GM21737 (cell line): ENCODE measurements at regions not wholly inside any gene's neighbourhood (a gene's known extent, or its start where the extent isn't known, plus 50 kb on each side); places are given as distances from the start of the nearest gene placed in this dataset.

Source experiments
- ATAC-seq: cut with Tn5 transposase; IDR thresholded peaks from one replicate; pipeline ENCODE4 v1.9.1; 2021; ENCODE audit warnings: mild to moderate bottlenecking, moderate library complexity; ENCODE audit not compliant: unreplicated experiment

DNA sequence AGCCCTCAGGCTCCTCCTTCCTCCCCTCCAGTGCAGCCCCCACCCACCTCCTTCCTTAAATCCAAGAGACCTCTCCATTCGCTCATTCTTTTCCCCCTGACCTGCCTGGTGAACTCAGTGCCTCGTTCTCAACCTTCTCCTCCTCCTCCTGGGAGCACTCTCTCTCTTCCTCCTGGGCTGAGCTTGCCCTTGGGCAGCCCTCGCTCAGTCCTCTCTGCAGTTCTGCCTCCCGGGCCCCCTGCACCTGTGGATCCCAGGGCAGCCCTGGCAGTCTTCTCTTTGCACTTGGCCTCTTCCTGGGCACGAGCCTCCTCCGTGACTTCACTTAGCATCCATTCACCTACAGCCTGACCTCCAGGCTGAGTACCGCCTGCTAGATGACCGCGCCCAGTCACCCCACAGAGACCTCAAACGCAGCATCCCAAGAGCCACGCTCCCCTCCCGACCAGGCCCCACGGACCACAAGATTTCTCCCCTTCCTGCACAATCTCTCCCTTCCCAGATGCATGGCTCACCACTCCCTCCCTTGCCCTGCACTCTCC lies 58.9 kb upstream of the ID2 start:
- no peak for ATAC-seq

DNA sequence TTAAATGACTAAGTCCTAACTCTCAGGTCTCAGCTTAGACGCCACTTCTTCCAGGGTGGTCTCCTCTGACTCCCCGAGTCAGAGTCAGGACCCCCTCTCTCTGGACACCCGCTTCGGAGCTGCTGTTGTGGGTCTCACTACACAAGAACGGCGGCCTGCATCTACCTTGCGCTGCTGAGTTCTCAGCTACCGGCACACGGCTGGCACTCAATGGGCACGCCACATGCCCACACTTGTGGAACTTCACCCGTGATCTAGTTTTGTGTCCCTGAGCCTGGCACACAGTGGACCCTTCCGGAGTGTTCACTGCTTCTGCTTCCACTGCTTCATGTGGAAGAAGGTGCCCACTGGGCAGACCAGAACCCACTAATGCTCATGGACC lies 58.3 kb upstream of the ID2 start:
- no peak for ATAC-seq

DNA sequence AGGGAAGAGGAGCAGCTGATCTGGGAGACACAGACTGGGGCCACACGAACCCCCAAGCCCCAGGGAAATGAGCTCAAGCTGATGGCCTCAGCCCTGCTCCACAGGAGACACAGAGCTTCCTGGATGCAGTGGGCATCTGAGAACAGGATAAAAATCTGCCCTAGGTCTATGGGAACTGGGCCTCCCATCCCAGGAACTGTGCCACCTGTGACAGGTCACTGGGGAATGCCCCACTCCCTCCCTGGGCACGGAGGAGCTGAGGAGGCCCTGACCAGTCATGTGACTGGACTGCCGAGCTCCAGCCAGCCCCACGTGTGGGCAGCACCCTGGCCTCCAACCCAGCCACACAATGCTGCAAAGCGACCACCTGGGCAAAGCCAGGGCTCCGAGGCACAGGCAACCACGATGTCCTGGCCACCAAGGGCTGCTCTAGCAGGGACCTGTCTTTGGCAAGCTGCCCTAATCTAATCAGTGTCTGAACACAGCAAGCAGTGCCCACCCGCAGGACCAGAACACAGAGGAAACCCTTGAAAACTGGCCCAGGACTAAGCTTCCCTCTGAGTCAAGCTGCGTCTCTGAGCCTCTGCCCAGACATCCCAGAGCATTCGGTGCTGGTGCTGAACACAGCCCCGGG lies 57.8 kb upstream of the ID2 start:
- no peak for ATAC-seq

DNA sequence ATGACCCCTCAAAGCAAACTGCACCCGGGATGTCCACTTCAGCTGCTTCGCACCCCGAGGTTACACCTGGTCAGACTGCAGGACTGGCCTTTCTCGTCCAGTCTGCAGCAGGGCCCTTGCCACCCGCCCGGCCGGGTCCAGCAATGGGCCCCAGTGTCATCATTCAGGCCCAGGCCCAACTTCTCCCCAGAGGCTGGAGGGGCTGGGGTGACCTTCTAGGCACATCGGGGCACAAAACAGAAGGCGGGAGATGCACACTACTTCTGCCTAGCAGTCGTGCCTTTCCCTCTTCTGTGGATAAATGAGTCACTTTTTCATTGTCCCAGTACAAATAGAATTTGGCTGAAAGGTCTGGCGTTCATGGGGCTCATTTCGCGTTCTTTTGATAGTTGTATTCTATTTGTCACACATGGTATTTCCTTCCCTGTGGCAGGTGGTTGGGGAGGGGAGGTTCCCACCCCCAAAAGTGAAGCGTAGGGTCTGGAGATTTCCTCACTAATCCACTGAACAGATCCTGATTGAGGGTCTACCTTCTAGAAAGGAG lies 56.9 kb upstream of the ID2 start:
- no peak for ATAC-seq

DNA sequence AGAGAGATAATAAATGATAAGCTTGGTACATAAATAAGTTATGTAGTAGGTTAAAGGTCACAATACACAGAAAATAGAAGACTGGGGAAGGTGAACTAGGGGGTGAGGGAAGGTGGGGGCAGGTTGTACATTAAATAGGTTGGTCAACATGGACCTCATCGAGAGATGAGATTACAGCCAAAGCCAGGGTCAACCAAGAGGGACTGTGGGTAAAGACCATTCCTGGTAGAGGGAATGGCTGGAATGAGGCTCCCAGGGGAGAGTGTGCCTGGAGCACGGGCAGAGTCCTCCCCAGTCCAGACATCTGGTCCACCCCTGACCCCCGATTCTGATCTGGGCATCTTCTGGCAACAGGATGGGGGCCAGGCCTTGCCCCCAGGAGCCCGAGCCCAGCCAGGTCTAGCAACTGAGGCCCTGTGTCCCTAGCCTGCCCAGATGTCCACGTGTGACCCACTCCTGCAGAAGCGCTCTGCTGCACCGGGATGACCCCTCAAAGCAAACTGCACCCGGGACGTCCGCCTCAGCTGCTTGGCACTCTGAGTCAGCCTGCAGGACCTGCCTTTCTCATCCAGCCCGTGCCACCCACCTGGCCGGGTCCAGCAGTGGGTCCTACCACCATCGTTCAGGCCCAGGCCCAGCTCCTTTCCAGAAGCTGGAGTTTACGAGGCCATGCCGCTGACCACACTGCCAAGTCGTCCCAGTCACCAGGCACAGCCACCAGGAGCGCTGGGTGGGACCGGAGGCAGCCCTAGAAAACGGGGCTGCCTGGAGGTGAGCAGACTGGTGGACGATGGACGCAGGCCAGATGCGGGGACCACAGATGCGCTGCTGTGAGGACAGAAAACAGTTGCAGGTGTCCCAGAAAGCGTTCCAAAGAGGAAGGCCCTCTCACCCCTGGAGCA lies 56.2 kb upstream of the ID2 start:
- ATAC-seq: no peak

DNA sequence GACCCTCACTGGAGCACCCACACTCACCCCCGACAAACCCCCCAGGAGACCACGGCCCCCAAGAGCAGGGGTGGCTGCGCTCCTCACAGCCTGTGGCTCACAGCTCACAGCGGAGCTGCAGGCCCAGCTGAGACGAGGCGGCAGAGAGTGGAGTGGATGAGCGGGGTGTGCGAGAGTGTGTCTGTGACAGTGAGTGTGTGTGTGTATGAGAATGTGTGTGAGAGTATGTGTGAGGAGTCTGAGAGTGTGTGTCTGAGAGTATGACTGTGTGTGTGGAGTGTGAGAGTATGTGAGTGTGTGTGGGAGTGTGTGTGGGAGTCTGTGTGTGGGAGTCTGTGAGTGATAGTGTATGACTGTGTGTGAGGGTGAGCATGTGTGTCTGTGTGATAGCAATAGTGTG lies 55.3 kb upstream of the ID2 start:
- ATAC-seq: no peak

DNA sequence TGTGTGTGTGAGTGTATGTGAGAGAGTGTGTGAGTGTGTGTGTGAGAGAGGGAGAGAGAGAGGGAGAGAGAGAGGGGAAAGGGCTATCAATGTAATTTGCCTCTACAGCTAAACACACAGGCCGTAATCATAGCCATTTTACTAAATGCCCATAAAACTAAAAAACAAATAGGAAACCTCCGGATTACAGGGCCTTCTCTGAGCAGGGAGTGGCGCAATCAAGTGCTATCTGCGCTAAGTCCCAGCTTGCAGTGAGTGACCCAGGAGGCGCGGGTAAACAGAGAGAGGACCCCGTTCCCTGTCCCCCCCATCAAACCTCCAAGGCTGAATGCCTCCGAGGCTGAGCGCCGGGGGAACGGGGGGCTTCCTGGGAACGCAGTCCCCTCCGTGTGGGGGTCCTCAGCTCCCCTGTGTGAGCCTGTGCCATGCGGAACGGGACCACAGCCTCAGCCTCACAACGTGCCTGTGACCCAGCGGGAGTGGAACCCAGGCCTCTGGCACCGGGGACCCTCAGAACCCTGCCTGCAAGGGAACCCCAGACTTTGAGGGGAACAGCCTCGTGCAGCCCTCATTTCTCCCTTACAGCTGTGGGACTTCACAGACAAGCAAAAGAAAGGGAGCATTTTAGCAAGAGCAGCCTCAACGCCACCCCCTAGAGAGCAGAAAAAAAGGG lies 54.7 kb upstream of the ID2 start:
- ATAC-seq: no peak

DNA sequence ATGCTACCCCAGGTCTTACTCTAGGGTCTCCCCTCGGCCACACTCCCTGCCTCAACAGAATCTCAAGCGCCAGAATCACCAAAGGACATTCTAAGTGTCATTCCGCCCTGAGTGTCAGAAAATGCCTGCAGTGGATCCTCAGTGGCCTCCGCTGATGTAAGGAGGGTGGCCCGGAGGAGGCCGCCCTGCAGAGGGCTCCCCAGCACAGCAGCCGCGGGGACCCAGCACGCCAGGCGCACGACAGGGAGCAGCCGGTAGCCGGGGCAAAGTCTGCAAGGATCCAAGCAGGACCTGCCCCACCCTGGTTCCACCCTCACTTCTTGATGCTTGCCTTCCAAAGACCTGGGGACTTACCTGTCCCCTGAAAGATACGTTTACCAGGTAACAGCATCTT lies 54.2 kb upstream of the ID2 start:
- ATAC-seq: no peak

DNA sequence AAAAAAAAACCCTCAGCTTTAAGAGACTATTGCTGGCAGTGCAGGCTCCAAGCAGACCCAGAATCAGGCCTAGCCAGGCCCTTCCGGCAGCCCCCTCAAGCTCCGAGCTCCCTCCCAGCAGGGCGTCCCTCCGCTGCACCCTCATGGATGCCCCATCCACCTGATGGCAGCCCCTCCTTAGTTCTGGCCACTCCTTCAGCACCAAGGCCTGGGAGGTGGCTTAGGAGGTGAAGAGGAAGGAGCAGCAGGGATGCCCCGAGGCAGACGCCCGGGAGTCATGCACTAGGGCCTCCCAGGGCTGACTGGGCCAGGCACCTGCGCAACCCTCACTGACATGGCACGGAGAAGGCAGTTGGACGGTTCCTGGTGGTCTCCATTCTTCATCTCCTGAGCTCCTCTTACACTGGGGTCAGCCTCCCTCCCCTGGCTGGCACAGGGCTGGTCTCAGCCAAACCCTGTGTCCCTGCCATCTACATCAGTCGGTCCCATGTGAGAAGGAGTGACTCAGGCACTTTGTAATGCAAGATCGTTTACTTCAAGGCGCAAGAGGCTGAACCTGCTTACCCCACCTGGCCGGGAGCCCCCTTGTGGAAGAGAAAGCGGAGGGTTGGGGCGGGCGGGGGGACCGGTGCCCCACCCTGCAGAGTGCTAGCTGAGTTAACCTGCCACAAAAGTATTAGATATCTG lies 53.5 kb upstream of the ID2 start:
- ATAC-seq: no peak

DNA sequence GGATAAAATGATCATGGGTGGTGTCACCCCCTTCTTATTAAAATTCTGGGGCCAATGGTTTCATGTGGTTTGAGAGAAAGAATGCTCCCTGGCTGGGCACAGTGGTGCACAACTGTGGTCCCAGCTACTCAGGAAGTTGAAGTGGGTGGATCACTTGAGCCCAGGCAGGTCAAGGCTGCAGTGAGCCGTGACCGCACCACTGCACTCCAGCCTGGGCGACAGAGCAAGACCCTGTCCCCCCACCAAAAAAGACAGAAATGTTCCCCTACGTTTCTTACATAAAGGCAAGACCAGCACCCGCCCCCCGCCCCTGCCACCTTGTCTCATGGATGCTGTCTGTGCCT lies 53.0 kb upstream of the ID2 start:
- no peak for ATAC-seq

DNA sequence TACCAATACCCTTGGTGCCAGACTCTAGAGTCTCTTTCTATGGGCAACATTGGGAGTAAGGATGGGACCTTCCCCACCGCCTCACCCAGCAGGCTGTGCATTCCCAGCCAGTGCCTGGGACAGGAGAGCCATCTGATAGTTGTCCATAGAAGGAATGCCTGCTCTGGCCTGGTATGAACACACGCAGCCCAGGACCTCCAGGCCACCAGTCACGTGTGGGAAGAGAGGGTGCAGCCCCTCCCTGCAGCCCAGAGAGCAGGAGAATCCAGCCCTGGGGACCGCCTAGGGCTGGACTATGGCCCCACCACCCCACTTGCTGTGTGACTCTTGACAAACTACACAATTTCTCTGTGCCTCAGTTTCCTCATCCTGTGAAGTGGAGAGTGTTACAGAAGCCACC lies 52.5 kb upstream of the ID2 start:
- no peak for ATAC-seq

DNA sequence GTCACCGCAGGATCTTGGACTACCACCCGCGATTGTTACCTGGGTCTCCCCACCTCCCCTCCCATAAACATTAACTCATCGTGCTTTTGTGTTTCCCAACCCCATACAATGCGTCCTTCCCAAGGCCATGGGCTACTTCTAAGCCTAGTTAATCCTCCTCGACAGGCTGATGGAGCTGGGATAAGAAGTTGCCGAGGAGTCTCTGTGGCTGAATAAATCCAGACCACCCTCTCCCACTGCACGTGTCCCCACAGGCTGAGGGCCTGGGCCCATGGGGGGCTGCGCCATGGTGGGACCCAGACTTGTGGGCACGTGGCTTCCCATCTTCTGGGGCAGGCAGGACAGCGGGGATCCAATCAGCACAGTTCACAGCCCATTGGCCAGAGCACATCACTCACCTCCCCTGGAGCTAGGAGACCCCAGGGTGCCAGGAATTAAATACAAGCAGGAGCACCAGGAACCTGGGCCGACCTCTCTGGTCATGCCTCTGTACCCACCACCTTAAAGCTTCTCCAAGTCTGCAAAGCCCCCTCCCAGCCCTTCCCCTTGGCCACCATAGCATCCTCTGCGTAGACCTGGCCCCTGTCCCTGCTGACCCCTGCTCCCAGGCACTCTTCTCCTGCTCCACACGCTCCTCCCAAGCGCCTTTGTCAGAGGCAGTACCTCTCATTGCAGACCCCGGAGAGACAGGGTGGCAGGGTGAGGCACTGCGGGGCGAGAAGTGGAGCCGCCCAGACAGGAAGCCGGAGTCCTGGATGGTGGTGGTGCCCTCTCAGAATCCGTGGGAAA lies 51.0 kb upstream of the ID2 start:
- ATAC-seq: no peak

DNA sequence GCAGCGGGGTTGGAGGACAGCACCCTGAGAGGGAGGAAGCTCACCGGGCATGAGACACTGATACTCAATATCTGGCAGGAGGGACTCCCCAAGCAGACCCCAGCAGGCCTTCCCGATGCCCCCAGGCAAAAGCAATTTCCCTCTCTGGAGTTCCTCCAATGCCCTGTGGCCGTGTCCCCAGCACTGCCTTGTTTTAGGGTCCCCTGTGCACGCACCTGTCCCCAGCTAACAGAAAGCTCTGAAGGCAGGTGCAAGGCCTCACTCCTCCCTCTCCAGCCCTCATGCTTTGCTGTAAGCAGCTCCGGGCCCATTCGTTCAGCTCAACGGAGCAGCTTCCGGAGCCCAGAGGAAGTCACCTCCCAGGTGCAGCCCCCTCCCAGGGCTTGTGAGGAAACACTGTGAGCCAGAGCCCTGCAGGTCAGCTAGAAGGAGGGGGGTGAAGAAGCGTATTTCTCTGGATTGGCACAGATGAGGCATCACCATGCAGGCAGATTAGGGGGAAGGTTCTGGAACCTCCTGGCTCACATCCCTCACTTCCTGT lies 50.3 kb upstream of the ID2 start:
- ATAC-seq: no peak
